Sigmoid colon (tissue), 6 donors: ENCODE measurements at regions not wholly inside any gene's neighbourhood (a gene's known extent, or its start where the extent isn't known, plus 50 kb on each side); places are given as distances from the start of the nearest gene placed in this dataset.

Source experiments
- DNase-seq: peaks from one replicate; pipeline ENCODE4 v3.0.0-alpha.2; 2019
- H3K27ac ChIP-seq, 4 donors: fragments of 200-600 bp; sonication (generic); one replicate each; pipeline ENCODE4 v1.5.1; 2016 to 2019; ENCODE audit warnings: mild to moderate bottlenecking in 1 of 4
- H3K27me3 ChIP-seq, 3 donors: fragments of 200-600 bp; sonication (generic); one replicate each; pipeline ENCODE4 v1.5.1; 2019; ENCODE audit warnings: mild to moderate bottlenecking in 1 of 3
- H3K36me3 ChIP-seq, 4 donors: fragments of 200-600 bp; sonication (generic); one replicate each; pipeline ENCODE4 v1.5.1; 2016 to 2019
- H3K4me1 ChIP-seq, 4 donors: fragments of 200-600 bp; sonication (generic); one replicate each; pipeline ENCODE4 v1.5.1; 2017 to 2019
- H3K4me3 ChIP-seq, 4 donors: fragments of 200-600 bp; sonication (generic); one replicate each; pipeline ENCODE4 v1.5.1; 2017 to 2019; ENCODE audit warnings: mild to moderate bottlenecking in 2 of 4, moderate library complexity in 1 of 4
- H3K9me3 ChIP-seq, 4 donors: fragments of 200-600 bp in 3 of 4; sonication (generic) in 3 of 4; one replicate each; pipeline versions ENCODE4 v1.5.1 to v1.6.1; 2013 to 2019
- CTCF ChIP-seq, 4 experiments: fragments of 450-650 bp in 3 of 4; fragments of 200-600 bp in 1 of 4; IDR thresholded peaks; one replicate each; pipeline ENCODE4 v1.5.1; 2016 to 2019; ENCODE audit warnings: antibody characterized with exemption in 4 of 4, mild to moderate bottlenecking in 3 of 4, moderate library complexity in 2 of 4
- EP300 ChIP-seq, 4 donors: sonication (generic); formaldehyde crosslinking; IDR thresholded peaks; one replicate each; pipeline ENCODE4 v1.6.1; 2017; ENCODE audit warnings: antibody characterized with exemption in 4 of 4
- POLR2A ChIP-seq, 2 donors: fragments of 450-650 bp; IDR thresholded peaks; one replicate each; pipeline ENCODE4 v1.6.1; 2016; ENCODE audit warnings: antibody characterized with exemption in 2 of 2, mild to moderate bottlenecking in 2 of 2, moderate library complexity in 2 of 2
- POLR2AphosphoS5 ChIP-seq, 4 donors: sonication (generic); formaldehyde crosslinking; IDR thresholded peaks; one replicate each; pipeline ENCODE4 v1.6.1; 2017; ENCODE audit warnings: antibody characterized with exemption in 4 of 4
- WGBS, 2 donors: extraction: QIAGEN DNeasy Blood & Tissue Kit; methylation state at CpG; one replicate each; pipeline ENCODE4 v1.1.7; 2013; 5-methylcytosine and 5-hydroxymethylcytosine counted together
- intact Hi-C: fragments of 100-400 bp; cut with DNase I; formaldehyde crosslinking; loops from one replicate; pipeline ENCODE4 v1.15.1; 2023
- donor health status: healthy with polysubstance abuse.
- donor health status: healthy.

GRCh38 chr4:119977076-119977940 lies 89.3 kb downstream of the MAD2L1 start:
- Histone ChIP-seq H3K9me3 (no peaks in the 10 kb centered on the region), H3K4me1 (peaks cover 0 to 66% (median 29%) of the 10 kb centered on the region in 4 donors), H3K36me3 (no peaks in the 10 kb centered on the region), H3K27me3 (no peaks in the 10 kb centered on the region), H3K27ac (peak overlapping the region; percentile 53 to 85 (median 80)), H3K4me3 (no peak overlapping the region)
- TF ChIP-seq CTCF (IDR thresholded peaks at IDR 0.05) (no peak), POLR2AphosphoS5 (IDR thresholded peaks at IDR 0.05) (peak; percentile 87 to 96 (median 92)), POLR2A (IDR thresholded peaks at IDR 0.05) (no peak), EP300 (IDR thresholded peaks at IDR 0.05) (peak; percentile 80 to 90 (median 87))
- peak; percentile 75 for DNase-seq
- 64 to 83% methylated on average over 9 of the region's 9 CpGs for WGBS, 2 donors
- intact Hi-C loops = loop anchor here (2.0 to 10.0 kb wide), 3 partner anchors 85 to 349 kb away; partner anchors contain the start of gene PDE5A

- 25 to 74% methylated on average over 1 of the region's 1 CpG for WGBS, 2 donors
- H3K4me3 ChIP-seq = no peak overlapping the region
- H3K27me3 ChIP-seq = no peaks in the 10 kb centered on the region
- DNase-seq = no peak
- H3K9me3 ChIP-seq = no peaks in the 10 kb centered on the region
- H3K36me3 ChIP-seq = no peaks in the 10 kb centered on the region
- intact Hi-C loops = loop anchor here (5.0 to 10.0 kb wide), 2 partner anchors 284 to 307 kb away; no protein-coding TSS in a partner anchor
- TF ChIP-seq CTCF (IDR thresholded peaks at IDR 0.05) = no peak
- TF ChIP-seq POLR2A (IDR thresholded peaks at IDR 0.05) = no peak
- peak; percentile 40 to 61 (median 52) for TF ChIP-seq POLR2AphosphoS5 (IDR thresholded peaks at IDR 0.05)
- peak in 2 of 4 donors; percentile 5 to 31 for TF ChIP-seq EP300 (IDR thresholded peaks at IDR 0.05)
- peaks cover 0 to 32% (median 17%) of the 10 kb centered on the region in 4 donors for H3K4me1 ChIP-seq
- H3K27ac ChIP-seq = peak overlapping the region in 3 of 4 donors; percentile 57 to 60 (median 60)
Measured at GRCh38 chr4:119971431-119972084, 95.1 kb downstream of the MAD2L1 start.

GRCh38 chr4:119962631-119963030 lies 104.0 kb downstream of the MAD2L1 start:
- intact Hi-C loops = no loop called here
- H3K4me3 ChIP-seq = no peak overlapping the region

GRCh38 chr4:119958983-119959382 lies 107.7 kb downstream of the MAD2L1 start:
- intact Hi-C loops = no loop called here

More at GRCh38 chr4:119962631-119963030, 104.0 kb downstream of the MAD2L1 start:
- Histone ChIP-seq H3K27me3 (no peaks in the 10 kb centered on the region), H3K4me1 (no peaks in the 10 kb centered on the region), H3K36me3 (no peaks in the 10 kb centered on the region), H3K27ac (no peak overlapping the region), H3K9me3 (no peaks in the 10 kb centered on the region)
- no peak for TF ChIP-seq CTCF (IDR thresholded peaks at IDR 0.05)
- no peak for TF ChIP-seq POLR2A (IDR thresholded peaks at IDR 0.05)
- no peak for TF ChIP-seq EP300 (IDR thresholded peaks at IDR 0.05)
- no peak for TF ChIP-seq POLR2AphosphoS5 (IDR thresholded peaks at IDR 0.05)
- no peak for DNase-seq

More at GRCh38 chr4:119958983-119959382, 107.7 kb downstream of the MAD2L1 start:
- H3K27ac ChIP-seq = no peak overlapping the region
- H3K36me3 ChIP-seq = no peaks in the 10 kb centered on the region
- no peaks in the 10 kb centered on the region for H3K4me1 ChIP-seq
- DNase-seq = no peak
- TF ChIP-seq POLR2AphosphoS5 (IDR thresholded peaks at IDR 0.05) (no peak), CTCF (IDR thresholded peaks at IDR 0.05) (no peak), EP300 (IDR thresholded peaks at IDR 0.05) (no peak), POLR2A (IDR thresholded peaks at IDR 0.05) (no peak)
- H3K4me3 ChIP-seq = no peak overlapping the region
- peaks cover 0 to 3% (median 0%) of the 10 kb centered on the region in 4 donors for H3K9me3 ChIP-seq
- H3K27me3 ChIP-seq = no peaks in the 10 kb centered on the region
